Ishikawa (cell line): ENCODE measurements at regions not wholly inside any gene's neighbourhood (a gene's known extent, or its start where the extent isn't known, plus 50 kb on each side); places are given as distances from the start of the nearest gene placed in this dataset.

Experiments used
- CEBPB ChIP-seq: IDR thresholded peaks from 2 replicates; pipeline ENCODE4 v1.6.1; 2012
- CREB1 ChIP-seq: IDR thresholded peaks from 2 replicates; pipeline ENCODE4 v1.6.1; 2012; ENCODE audit warnings: low read depth
- EGR1 ChIP-seq: IDR thresholded peaks from 2 replicates; pipeline ENCODE4 v1.6.1; 2012
- EP300 ChIP-seq: IDR thresholded peaks from 2 replicates; pipeline ENCODE4 v1.6.1; 2012; ENCODE audit warnings: borderline replicate concordance
- FOXM1 ChIP-seq: IDR thresholded peaks from 2 replicates; pipeline ENCODE4 v1.6.1; 2012; ENCODE audit warnings: low read depth, borderline replicate concordance
- NFIC ChIP-seq: IDR thresholded peaks from 2 replicates; pipeline ENCODE4 v1.6.1; 2012
- RAD21 ChIP-seq: IDR thresholded peaks from 2 replicates; pipeline ENCODE4 v1.6.1; 2012; ENCODE audit warnings: low read depth
- TAF1 ChIP-seq: IDR thresholded peaks from 2 replicates; pipeline ENCODE4 v1.6.1; 2012; ENCODE audit warnings: low read depth, mild to moderate bottlenecking
- TCF12 ChIP-seq: IDR thresholded peaks from 2 replicates; pipeline ENCODE4 v1.6.1; 2012; ENCODE audit warnings: low read depth
- TEAD4 ChIP-seq: IDR thresholded peaks from 2 replicates; pipeline ENCODE4 v1.6.1; 2012
- YY1 ChIP-seq: IDR thresholded peaks from 2 replicates; pipeline ENCODE4 v1.6.1; 2012; ENCODE audit warnings: low read depth
- ZBTB7A ChIP-seq: IDR thresholded peaks from 2 replicates; pipeline ENCODE4 v1.6.1; 2012; ENCODE audit warnings: low read depth
- TF ChIP-seq, protein P1 (sequence below): IDR thresholded peaks from 2 replicates; pipeline ENCODE4 v1.6.1; 2012; ENCODE audit warnings: low read depth, mild to moderate bottlenecking
- TF ChIP-seq, protein P2 (sequence below): IDR thresholded peaks from 2 replicates; pipeline ENCODE4 v1.6.1; 2012
- TF ChIP-seq, protein P3 (sequence below): IDR thresholded peaks from 2 replicates; pipeline ENCODE4 v1.6.1; 2012

DNA sequence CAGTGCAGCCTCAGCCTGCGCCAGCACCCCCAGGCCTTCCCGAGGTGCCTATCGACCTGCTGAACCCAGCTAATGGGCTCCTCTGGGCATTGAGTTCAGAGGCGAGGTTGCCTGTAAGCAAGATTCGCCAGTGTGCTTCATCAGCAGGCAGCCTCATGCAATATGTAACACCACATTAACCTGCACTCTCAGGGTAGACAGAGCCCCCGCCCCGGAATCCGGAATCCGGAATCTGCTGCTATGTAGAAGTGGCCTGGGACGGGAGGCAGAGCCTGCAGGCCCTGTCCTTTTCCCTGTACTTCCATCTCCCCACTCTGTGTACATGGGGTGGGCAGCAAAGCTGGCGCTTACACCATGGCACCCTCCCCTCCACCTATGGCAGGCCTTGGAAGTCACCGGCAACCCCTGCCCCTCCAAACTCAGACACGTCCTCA lies 83.9 kb upstream of the RET start:
- TF ChIP-seq, protein P1, sequence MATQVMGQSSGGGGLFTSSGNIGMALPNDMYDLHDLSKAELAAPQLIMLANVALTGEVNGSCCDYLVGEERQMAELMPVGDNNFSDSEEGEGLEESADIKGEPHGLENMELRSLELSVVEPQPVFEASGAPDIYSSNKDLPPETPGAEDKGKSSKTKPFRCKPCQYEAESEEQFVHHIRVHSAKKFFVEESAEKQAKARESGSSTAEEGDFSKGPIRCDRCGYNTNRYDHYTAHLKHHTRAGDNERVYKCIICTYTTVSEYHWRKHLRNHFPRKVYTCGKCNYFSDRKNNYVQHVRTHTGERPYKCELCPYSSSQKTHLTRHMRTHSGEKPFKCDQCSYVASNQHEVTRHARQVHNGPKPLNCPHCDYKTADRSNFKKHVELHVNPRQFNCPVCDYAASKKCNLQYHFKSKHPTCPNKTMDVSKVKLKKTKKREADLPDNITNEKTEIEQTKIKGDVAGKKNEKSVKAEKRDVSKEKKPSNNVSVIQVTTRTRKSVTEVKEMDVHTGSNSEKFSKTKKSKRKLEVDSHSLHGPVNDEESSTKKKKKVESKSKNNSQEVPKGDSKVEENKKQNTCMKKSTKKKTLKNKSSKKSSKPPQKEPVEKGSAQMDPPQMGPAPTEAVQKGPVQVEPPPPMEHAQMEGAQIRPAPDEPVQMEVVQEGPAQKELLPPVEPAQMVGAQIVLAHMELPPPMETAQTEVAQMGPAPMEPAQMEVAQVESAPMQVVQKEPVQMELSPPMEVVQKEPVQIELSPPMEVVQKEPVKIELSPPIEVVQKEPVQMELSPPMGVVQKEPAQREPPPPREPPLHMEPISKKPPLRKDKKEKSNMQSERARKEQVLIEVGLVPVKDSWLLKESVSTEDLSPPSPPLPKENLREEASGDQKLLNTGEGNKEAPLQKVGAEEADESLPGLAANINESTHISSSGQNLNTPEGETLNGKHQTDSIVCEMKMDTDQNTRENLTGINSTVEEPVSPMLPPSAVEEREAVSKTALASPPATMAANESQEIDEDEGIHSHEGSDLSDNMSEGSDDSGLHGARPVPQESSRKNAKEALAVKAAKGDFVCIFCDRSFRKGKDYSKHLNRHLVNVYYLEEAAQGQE, result no peak
- TF ChIP-seq EP300 (no peak), RAD21 (no peak), TCF12 (no peak)
- TF ChIP-seq, protein P2, sequence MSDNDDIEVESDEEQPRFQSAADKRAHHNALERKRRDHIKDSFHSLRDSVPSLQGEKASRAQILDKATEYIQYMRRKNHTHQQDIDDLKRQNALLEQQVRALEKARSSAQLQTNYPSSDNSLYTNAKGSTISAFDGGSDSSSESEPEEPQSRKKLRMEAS, result no peak

DNA sequence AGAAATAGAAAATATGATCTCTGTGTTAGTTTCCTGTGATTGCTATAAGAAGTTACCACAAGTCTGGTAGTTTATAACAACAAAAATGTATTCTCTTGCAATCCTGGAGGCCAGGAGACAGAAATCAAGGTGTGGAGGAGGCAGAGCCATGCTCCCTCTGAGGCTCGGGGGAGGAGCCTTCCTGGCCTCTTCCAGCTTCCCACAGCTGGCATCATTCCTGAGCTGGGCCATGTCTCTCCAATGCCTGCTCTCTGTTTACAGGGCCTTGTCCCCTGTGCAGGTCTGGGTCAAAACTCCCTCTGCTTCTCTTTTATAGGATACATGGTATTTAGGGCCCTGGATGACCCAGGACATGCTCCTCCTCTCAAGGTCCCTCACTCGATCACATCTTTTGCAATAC lies 81.3 kb upstream of the RET start:
- TF ChIP-seq TCF12 (no peak), RAD21 (no peak), CEBPB (no peak), YY1 (no peak), TEAD4 (no peak), TAF1 (no peak)
- TF ChIP-seq, protein P3, sequence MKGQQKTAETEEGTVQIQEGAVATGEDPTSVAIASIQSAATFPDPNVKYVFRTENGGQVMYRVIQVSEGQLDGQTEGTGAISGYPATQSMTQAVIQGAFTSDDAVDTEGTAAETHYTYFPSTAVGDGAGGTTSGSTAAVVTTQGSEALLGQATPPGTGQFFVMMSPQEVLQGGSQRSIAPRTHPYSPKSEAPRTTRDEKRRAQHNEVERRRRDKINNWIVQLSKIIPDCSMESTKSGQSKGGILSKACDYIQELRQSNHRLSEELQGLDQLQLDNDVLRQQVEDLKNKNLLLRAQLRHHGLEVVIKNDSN, result no peak
- TF ChIP-seq, protein P2, result no peak
- TF ChIP-seq, protein P1, result no peak

DNA sequence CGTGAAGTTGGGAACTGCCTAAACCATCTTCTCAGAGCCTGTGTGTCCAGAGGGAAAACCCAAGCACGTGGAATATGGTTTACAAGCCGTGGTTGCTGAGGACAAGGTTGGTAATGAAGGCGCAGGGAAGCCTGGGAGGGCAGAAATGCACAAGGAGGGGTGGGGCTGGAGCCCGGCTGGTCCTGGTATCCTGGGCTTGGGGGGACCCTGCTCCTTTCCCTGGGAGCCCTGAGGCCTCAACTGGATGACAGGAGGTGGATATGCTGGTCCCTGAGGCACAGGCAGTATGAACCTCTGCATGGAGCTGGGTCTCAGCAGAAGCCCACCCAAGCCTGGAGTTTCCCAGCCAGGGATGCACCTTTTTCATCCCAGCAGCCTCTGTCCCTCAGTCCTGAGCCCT lies 80.3 kb upstream of the RET start:
- no peak for TF ChIP-seq ZBTB7A
- no peak for TF ChIP-seq TAF1
- no peak for TF ChIP-seq YY1
- TF ChIP-seq, protein P1, result no peak
- TF ChIP-seq EGR1, result no peak
- no peak for TF ChIP-seq FOXM1
- no peak for TF ChIP-seq RAD21
- TF ChIP-seq EP300, result no peak
- no peak for TF ChIP-seq NFIC
- no peak for TF ChIP-seq CEBPB
- no peak for TF ChIP-seq TEAD4
- no peak for TF ChIP-seq CREB1
- TF ChIP-seq, protein P2, result no peak
- TF ChIP-seq, protein P3, result no peak
- no peak for TF ChIP-seq TCF12

DNA sequence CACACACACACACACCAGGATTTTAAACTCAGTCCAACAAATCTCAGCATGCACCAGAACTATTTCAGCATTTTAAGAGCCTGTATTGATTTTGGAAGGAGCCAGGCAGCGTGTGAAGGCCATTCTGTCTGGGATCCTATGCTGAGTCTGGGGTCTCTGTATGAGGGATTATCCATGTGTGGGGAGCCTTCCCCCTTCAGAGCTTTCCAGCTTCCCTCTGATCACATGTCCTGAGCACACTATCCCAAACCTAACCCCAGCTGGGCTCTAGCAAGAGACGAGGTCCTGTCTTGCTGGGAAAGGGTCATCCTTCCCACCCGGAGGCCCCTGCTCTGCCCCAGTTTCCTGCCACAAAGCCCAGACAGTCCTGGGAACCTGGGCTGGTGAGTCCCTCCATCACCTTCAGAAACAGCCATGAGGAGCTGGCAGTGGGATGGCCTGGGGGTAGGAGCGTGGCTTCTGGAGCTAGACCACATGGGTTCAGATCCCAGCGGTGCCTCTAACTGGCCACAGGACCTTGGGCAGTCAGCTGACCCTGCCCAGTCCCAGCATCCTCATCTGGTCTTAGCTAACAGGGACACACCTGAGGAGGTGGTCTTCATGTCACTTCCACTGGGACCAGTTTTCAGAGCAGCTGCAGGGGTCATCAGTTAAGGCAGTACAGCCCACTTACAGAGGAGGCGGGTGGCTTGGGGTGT lies 79.6 kb upstream of the RET start:
- TF ChIP-seq, protein P3, result no peak
- TF ChIP-seq, protein P2, result no peak
- no peak for TF ChIP-seq ZBTB7A
- TF ChIP-seq CEBPB, result no peak
- TF ChIP-seq EP300, result no peak
- TF ChIP-seq TEAD4, result no peak
- no peak for TF ChIP-seq YY1
- TF ChIP-seq RAD21, result no peak
